K562 (cell line): ENCODE measurements at regions not wholly inside any gene's neighbourhood (a gene's known extent, or its start where the extent isn't known, plus 50 kb on each side); places are given as distances from the start of the nearest gene placed in this dataset.

Source experiments
- NR2F6 ChIP-seq: fragments of 450-650 bp; formaldehyde crosslinking; IDR thresholded peaks from 2 replicates; pipeline ENCODE4 v1.4.0; 2020; ENCODE audit warnings: mild to moderate bottlenecking
- TF ChIP-seq, protein P1 (sequence below): fragments of 450-650 bp; IDR thresholded peaks from 2 replicates; pipeline ENCODE4 v1.6.1; 2016; ENCODE audit warnings: mild to moderate bottlenecking, moderate library complexity
- TF ChIP-seq, protein P2 (sequence below): fragments of 250-450 bp; sonication (Bioruptor Pico); IDR thresholded peaks from 2 replicates; pipeline ENCODE4 v1.5.1; 2021; ENCODE audit warnings: mild to moderate bottlenecking

DNA sequence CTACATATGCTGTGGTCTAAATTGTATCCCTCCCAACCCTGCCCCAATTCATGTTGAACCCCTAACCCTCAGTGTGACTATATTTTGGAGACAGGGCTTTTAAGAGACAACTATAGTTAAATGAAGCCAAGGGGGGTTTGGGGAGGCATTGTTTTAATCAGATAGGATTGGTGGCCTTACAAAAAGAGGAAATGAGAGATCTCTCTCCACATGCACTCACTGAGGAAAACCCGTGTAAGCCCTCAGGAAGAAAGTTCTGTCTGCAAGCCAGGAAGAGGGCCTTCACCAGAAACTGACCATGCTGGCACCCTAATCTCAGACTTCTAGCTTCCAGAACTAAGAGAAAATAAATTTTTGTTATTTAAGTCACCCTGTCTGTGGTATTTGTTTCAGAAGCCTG lies 276.7 kb downstream of the KIF20B start (continued):
- TF ChIP-seq, protein P1, sequence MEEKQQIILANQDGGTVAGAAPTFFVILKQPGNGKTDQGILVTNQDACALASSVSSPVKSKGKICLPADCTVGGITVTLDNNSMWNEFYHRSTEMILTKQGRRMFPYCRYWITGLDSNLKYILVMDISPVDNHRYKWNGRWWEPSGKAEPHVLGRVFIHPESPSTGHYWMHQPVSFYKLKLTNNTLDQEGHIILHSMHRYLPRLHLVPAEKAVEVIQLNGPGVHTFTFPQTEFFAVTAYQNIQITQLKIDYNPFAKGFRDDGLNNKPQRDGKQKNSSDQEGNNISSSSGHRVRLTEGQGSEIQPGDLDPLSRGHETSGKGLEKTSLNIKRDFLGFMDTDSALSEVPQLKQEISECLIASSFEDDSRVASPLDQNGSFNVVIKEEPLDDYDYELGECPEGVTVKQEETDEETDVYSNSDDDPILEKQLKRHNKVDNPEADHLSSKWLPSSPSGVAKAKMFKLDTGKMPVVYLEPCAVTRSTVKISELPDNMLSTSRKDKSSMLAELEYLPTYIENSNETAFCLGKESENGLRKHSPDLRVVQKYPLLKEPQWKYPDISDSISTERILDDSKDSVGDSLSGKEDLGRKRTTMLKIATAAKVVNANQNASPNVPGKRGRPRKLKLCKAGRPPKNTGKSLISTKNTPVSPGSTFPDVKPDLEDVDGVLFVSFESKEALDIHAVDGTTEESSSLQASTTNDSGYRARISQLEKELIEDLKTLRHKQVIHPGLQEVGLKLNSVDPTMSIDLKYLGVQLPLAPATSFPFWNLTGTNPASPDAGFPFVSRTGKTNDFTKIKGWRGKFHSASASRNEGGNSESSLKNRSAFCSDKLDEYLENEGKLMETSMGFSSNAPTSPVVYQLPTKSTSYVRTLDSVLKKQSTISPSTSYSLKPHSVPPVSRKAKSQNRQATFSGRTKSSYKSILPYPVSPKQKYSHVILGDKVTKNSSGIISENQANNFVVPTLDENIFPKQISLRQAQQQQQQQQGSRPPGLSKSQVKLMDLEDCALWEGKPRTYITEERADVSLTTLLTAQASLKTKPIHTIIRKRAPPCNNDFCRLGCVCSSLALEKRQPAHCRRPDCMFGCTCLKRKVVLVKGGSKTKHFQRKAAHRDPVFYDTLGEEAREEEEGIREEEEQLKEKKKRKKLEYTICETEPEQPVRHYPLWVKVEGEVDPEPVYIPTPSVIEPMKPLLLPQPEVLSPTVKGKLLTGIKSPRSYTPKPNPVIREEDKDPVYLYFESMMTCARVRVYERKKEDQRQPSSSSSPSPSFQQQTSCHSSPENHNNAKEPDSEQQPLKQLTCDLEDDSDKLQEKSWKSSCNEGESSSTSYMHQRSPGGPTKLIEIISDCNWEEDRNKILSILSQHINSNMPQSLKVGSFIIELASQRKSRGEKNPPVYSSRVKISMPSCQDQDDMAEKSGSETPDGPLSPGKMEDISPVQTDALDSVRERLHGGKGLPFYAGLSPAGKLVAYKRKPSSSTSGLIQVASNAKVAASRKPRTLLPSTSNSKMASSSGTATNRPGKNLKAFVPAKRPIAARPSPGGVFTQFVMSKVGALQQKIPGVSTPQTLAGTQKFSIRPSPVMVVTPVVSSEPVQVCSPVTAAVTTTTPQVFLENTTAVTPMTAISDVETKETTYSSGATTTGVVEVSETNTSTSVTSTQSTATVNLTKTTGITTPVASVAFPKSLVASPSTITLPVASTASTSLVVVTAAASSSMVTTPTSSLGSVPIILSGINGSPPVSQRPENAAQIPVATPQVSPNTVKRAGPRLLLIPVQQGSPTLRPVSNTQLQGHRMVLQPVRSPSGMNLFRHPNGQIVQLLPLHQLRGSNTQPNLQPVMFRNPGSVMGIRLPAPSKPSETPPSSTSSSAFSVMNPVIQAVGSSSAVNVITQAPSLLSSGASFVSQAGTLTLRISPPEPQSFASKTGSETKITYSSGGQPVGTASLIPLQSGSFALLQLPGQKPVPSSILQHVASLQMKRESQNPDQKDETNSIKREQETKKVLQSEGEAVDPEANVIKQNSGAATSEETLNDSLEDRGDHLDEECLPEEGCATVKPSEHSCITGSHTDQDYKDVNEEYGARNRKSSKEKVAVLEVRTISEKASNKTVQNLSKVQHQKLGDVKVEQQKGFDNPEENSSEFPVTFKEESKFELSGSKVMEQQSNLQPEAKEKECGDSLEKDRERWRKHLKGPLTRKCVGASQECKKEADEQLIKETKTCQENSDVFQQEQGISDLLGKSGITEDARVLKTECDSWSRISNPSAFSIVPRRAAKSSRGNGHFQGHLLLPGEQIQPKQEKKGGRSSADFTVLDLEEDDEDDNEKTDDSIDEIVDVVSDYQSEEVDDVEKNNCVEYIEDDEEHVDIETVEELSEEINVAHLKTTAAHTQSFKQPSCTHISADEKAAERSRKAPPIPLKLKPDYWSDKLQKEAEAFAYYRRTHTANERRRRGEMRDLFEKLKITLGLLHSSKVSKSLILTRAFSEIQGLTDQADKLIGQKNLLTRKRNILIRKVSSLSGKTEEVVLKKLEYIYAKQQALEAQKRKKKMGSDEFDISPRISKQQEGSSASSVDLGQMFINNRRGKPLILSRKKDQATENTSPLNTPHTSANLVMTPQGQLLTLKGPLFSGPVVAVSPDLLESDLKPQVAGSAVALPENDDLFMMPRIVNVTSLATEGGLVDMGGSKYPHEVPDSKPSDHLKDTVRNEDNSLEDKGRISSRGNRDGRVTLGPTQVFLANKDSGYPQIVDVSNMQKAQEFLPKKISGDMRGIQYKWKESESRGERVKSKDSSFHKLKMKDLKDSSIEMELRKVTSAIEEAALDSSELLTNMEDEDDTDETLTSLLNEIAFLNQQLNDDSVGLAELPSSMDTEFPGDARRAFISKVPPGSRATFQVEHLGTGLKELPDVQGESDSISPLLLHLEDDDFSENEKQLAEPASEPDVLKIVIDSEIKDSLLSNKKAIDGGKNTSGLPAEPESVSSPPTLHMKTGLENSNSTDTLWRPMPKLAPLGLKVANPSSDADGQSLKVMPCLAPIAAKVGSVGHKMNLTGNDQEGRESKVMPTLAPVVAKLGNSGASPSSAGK: no peak
- no peak for TF ChIP-seq NR2F6 (CRISPR knock-in tag)
- TF ChIP-seq, protein P2, sequence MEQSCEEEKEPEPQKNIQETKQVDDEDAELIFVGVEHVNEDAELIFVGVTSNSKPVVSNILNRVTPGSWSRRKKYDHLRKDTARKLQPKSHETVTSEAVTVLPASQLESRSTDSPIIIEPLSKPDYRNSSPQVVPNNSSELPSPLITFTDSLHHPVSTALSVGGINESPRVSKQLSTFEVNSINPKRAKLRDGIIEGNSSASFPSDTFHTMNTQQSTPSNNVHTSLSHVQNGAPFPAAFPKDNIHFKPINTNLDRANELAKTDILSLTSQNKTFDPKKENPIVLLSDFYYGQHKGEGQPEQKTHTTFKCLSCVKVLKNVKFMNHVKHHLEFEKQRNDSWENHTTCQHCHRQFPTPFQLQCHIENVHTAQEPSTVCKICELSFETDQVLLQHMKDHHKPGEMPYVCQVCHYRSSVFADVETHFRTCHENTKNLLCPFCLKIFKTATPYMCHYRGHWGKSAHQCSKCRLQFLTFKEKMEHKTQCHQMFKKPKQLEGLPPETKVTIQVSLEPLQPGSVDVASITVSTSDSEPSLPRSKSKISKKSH (CRISPR knock-in tag): no peak
